BE2C (cell line): ENCODE measurements at regions not wholly inside any gene's neighbourhood (a gene's known extent, or its start where the extent isn't known, plus 50 kb on each side); places are given as distances from the start of the nearest gene placed in this dataset.

Experiments
- DNase-seq: peaks from one replicate; pipeline ENCODE4 v3.0.0-alpha.2; 2020
- H3K27me3 ChIP-seq: fragments of 250-450 bp; sonication (Bioruptor Pico); 2 replicates; pipeline ENCODE4 v1.5.1; 2020; ENCODE audit warnings: mild to moderate bottlenecking
- H3K36me3 ChIP-seq: fragments of 250-450 bp; sonication (Bioruptor Pico); 2 replicates; pipeline ENCODE4 v1.5.1; 2020; ENCODE audit warnings: mild to moderate bottlenecking
- H3K4me1 ChIP-seq: fragments of 250-450 bp; sonication (Bioruptor Pico); 2 replicates; pipeline ENCODE4 v1.5.1; 2020
- H3K4me3 ChIP-seq: 2 replicates; pipeline ENCODE4 v1.5.1; 2011; ENCODE audit warnings: low read depth, low read length
- H3K9me3 ChIP-seq: fragments of 250-450 bp; sonication (Bioruptor Pico); 2 replicates; pipeline ENCODE4 v1.5.1; 2020
- TF ChIP-seq, protein P1 (sequence below): IDR thresholded peaks from 2 replicates; pipeline ENCODE4 v1.5.1; 2012; ENCODE audit warnings: mild to moderate bottlenecking, low read depth, low read length

- no peaks in the 10 kb centered on the region for H3K27me3 ChIP-seq
- no peaks in the 10 kb centered on the region for H3K9me3 ChIP-seq
- DNase-seq: no peak
- TF ChIP-seq, protein P1, sequence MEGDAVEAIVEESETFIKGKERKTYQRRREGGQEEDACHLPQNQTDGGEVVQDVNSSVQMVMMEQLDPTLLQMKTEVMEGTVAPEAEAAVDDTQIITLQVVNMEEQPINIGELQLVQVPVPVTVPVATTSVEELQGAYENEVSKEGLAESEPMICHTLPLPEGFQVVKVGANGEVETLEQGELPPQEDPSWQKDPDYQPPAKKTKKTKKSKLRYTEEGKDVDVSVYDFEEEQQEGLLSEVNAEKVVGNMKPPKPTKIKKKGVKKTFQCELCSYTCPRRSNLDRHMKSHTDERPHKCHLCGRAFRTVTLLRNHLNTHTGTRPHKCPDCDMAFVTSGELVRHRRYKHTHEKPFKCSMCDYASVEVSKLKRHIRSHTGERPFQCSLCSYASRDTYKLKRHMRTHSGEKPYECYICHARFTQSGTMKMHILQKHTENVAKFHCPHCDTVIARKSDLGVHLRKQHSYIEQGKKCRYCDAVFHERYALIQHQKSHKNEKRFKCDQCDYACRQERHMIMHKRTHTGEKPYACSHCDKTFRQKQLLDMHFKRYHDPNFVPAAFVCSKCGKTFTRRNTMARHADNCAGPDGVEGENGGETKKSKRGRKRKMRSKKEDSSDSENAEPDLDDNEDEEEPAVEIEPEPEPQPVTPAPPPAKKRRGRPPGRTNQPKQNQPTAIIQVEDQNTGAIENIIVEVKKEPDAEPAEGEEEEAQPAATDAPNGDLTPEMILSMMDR: no peak
- H3K36me3 ChIP-seq: no peaks in the 10 kb centered on the region
- H3K4me1 ChIP-seq: no peaks in the 10 kb centered on the region
- H3K4me3 ChIP-seq: no peak overlapping the region
These were observed 102.6 kb downstream of the LHFPL1 start for GRCh38 chrX:112577146-112577545.

- no peaks in the 10 kb centered on the region for H3K27me3 ChIP-seq
- H3K36me3 ChIP-seq: no peaks in the 10 kb centered on the region
- no peak for DNase-seq
- no peak overlapping the region for H3K4me3 ChIP-seq
- H3K9me3 ChIP-seq: no peaks in the 10 kb centered on the region
- TF ChIP-seq, protein P1: no peak
- H3K4me1 ChIP-seq: no peaks in the 10 kb centered on the region
These were observed 108.3 kb downstream of the LHFPL1 start for GRCh38 chrX:112571388-112571787.

- Histone ChIP-seq H3K4me1 (no peaks in the 10 kb centered on the region), H3K4me3 (no peak overlapping the region), H3K36me3 (no peaks in the 10 kb centered on the region), H3K27me3 (no peaks in the 10 kb centered on the region), H3K9me3 (no peaks in the 10 kb centered on the region)
- TF ChIP-seq, protein P1: no peak
- DNase-seq: no peak
These were observed 123.9 kb downstream of the LHFPL1 start for GRCh38 chrX:112555831-112556230.

- no peak overlapping the region for H3K4me3 ChIP-seq
- no peaks in the 10 kb centered on the region for H3K36me3 ChIP-seq
- no peaks in the 10 kb centered on the region for H3K4me1 ChIP-seq
- TF ChIP-seq, protein P1: no peak
- no peaks in the 10 kb centered on the region for H3K27me3 ChIP-seq
- H3K9me3 ChIP-seq: no peaks in the 10 kb centered on the region
- no peak for DNase-seq
These were observed 134.7 kb downstream of the LHFPL1 start for GRCh38 chrX:112545051-112545450.

DNA sequence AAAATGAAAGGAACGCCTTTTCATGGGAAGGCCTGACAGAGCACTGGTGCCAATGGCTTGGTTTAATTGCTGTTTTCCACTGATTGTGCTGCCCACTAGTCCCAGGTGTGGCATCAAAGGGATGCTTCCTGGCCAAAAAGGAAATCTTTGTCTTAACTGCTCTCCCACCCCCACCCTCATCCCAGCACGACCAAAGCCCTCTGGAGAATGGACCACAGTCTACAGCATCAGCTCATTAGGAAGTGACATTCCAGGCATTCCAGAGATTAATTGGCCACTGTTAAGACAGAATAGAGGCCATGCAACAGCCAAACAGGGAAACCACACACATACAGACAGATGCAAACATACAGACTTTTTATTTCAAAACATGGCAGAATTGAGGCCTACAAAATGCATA is 143.2 kb downstream of the LHFPL1 start:
- H3K27me3 ChIP-seq: no peaks in the 10 kb centered on the region
- no peaks in the 10 kb centered on the region for H3K4me1 ChIP-seq
- H3K4me3 ChIP-seq: no peak overlapping the region
- H3K36me3 ChIP-seq: no peaks in the 10 kb centered on the region
- DNase-seq: no peak
- no peaks in the 10 kb centered on the region for H3K9me3 ChIP-seq
- TF ChIP-seq, protein P1: no peak

DNA sequence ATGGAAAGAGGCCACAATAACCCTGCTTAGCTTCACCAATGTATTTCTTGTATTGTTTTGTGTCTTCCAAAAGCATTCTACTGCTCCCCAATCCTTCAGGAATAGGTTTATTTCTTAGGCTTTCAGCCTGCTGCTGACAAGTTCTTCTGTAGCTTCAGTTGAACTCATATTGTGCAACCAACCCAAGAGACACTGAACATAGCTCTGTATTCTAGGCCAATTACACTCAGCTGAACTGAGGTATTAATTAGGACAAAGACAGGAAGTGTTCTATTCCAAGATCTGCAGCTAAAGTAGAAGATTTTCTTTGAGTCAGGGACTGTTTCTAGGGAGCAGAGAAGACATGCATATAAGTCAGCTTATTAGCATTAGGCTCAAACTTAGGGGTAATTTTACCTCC is 151.8 kb downstream of the LHFPL1 start:
- TF ChIP-seq, protein P1: no peak
- no peak overlapping the region for H3K4me3 ChIP-seq
- no peaks in the 10 kb centered on the region for H3K4me1 ChIP-seq
- no peaks in the 10 kb centered on the region for H3K27me3 ChIP-seq
- no peaks in the 10 kb centered on the region for H3K9me3 ChIP-seq
- no peaks in the 10 kb centered on the region for H3K36me3 ChIP-seq
- no peak for DNase-seq
